Trophoblast cell (in vitro differentiated cells and primary cell): ENCODE measurements at regions not wholly inside any gene's neighbourhood (a gene's known extent, or its start where the extent isn't known, plus 50 kb on each side); places are given as distances from the start of the nearest gene placed in this dataset.
A peak's percentile ranks its signal among the peaks of the same experiment; 100 is the strongest.

Experiments used
- DNase-seq, 2 donors: peaks; one replicate each; pipeline ENCODE4 v3.0.0-alpha.2; 2016
- H2AFZ ChIP-seq: 2 replicates; pipeline ENCODE4 v1.6.1; 2013; ENCODE audit warnings: low read length, moderate library complexity, mild to moderate bottlenecking; ENCODE audit not compliant: insufficient read depth, poor library complexity
- H2AK5ac ChIP-seq: 2 replicates; pipeline ENCODE4 v1.6.1; 2013; ENCODE audit warnings: mild to moderate bottlenecking, low read length
- H2BK120ac ChIP-seq: 2 replicates; pipeline ENCODE4 v1.6.1; 2013; ENCODE audit warnings: low read length, mild to moderate bottlenecking, moderate library complexity; ENCODE audit not compliant: insufficient read depth, poor library complexity
- H2BK12ac ChIP-seq: 2 replicates; pipeline ENCODE4 v1.6.1; 2013; ENCODE audit warnings: mild to moderate bottlenecking, low read length, moderate library complexity
- H2BK5ac ChIP-seq: 2 replicates; pipeline ENCODE4 v1.6.1; 2013; ENCODE audit warnings: low read length, low read depth, moderate library complexity, mild to moderate bottlenecking; ENCODE audit not compliant: poor library complexity
- H3K14ac ChIP-seq: 2 replicates; pipeline ENCODE4 v1.6.1; 2013; ENCODE audit warnings: mild to moderate bottlenecking, low read length
- H3K18ac ChIP-seq: 2 replicates; pipeline ENCODE4 v1.6.1; 2013; ENCODE audit warnings: mild to moderate bottlenecking, low read length
- H3K23ac ChIP-seq: 2 replicates; pipeline ENCODE4 v1.6.1; 2013; ENCODE audit warnings: low read length
- H3K27ac ChIP-seq: 2 replicates; pipeline ENCODE4 v1.5.1; 2013; ENCODE audit warnings: low read depth, mild to moderate bottlenecking, inconsistent platforms, low read length, moderate library complexity
- H3K27me3 ChIP-seq: 2 replicates; pipeline ENCODE4 v1.6.1; 2013; ENCODE audit warnings: inconsistent platforms, mild to moderate bottlenecking, low read length, moderate library complexity; ENCODE audit not compliant: insufficient read depth
- H3K36me3 ChIP-seq, 2 experiments: 1 replicate in 1 of 2; 2 replicates in 1 of 2; pipeline ENCODE4 v1.6.1; 2013; ENCODE audit warnings: low read length in 2 of 2, mild to moderate bottlenecking in 2 of 2, moderate library complexity in 1 of 2; ENCODE audit not compliant: insufficient read depth in 2 of 2, control insufficient read depth in 1 of 2
- H3K4ac ChIP-seq: 2 replicates; pipeline ENCODE4 v1.6.1; 2013; ENCODE audit warnings: low read depth, mild to moderate bottlenecking, low read length, moderate library complexity
- H3K4me1 ChIP-seq, 2 experiments: 1 replicate in 1 of 2; 2 replicates in 1 of 2; pipeline ENCODE4 v1.6.1; 2013; ENCODE audit warnings: low read length in 2 of 2, mild to moderate bottlenecking in 2 of 2, moderate library complexity in 1 of 2; ENCODE audit not compliant: insufficient read depth in 2 of 2, control insufficient read depth in 1 of 2
- H3K4me2 ChIP-seq: 2 replicates; pipeline ENCODE4 v1.6.1; 2013; ENCODE audit warnings: inconsistent platforms, mild to moderate bottlenecking, low read length, moderate library complexity
- H3K4me3 ChIP-seq: 2 replicates; pipeline ENCODE4 v1.5.1; 2013; ENCODE audit warnings: mild to moderate bottlenecking, low read depth, low read length, inconsistent platforms
- H3K79me1 ChIP-seq: one replicate; pipeline ENCODE4 v1.6.1; 2013; ENCODE audit warnings: low read length
- H3K79me2 ChIP-seq: 2 replicates; pipeline ENCODE4 v1.6.1; 2013; ENCODE audit warnings: low read length, mild to moderate bottlenecking; ENCODE audit not compliant: control insufficient read depth, insufficient read depth, poor library complexity
- H3K9ac ChIP-seq: 2 replicates; pipeline ENCODE4 v1.6.1; 2013; ENCODE audit warnings: mild to moderate bottlenecking, low read length
- H3K9me3 ChIP-seq: 2 replicates; pipeline ENCODE4 v1.6.1; 2013; ENCODE audit warnings: low read depth, mild to moderate bottlenecking, control low read depth, inconsistent platforms, low read length; ENCODE audit not compliant: insufficient read depth
- H4K12ac ChIP-seq: 2 replicates; pipeline ENCODE4 v1.6.1; 2013; ENCODE audit warnings: low read depth, mild to moderate bottlenecking, low read length, moderate library complexity
- H4K8ac ChIP-seq: 2 replicates; pipeline ENCODE4 v1.6.1; 2013; ENCODE audit warnings: low read depth, mild to moderate bottlenecking, low read length, moderate library complexity
- H4K91ac ChIP-seq: one replicate; pipeline ENCODE4 v1.6.1; 2013; ENCODE audit warnings: low read depth, mild to moderate bottlenecking, low read length, moderate library complexity
- WGBS: extraction: QIAGEN DNeasy Blood & Tissue Kit; methylation state at CpG from one replicate; pipeline ENCODE4 v1.1.7; 2013; ENCODE audit warnings: missing lambda C conversion rate; ENCODE audit not compliant: insufficient read length, insufficient coverage; ENCODE audit errors: extremely low coverage; 5-methylcytosine and 5-hydroxymethylcytosine counted together

- Histone ChIP-seq H4K8ac (no peak overlapping the region), H2BK12ac (no peak overlapping the region), H3K36me3 (no peaks in the 10 kb centered on the region), H2BK120ac (no peak overlapping the region), H3K27ac (no peak overlapping the region), H3K27me3 (no peaks in the 10 kb centered on the region), H4K12ac (no peak overlapping the region), H3K9me3 (no peaks in the 10 kb centered on the region), H3K23ac (no peak overlapping the region), H3K79me1 (no peaks in the 10 kb centered on the region), H4K91ac (no peak overlapping the region), H3K18ac (no peak overlapping the region), H2AFZ (no peak overlapping the region), H3K9ac (no peak overlapping the region), H3K4me3 (no peak overlapping the region), H3K4me2 (no peak overlapping the region), H3K14ac (no peak overlapping the region), H3K79me2 (no peaks in the 10 kb centered on the region), H2AK5ac (no peak overlapping the region), H3K4me1 (no peaks in the 10 kb centered on the region), H2BK5ac (no peak overlapping the region), H3K4ac (no peak overlapping the region)
- no CpG with 5 or more reads among the region's 3 CpGs for WGBS
- DNase-seq, result peak in 1 of 2 donors; percentile 56
These were observed 586.8 kb upstream of the JAG1 start for GRCh38 chr20:11260611-11261010.

- WGBS, result no CpG with 5 or more reads among the region's 5 CpGs
These were observed 587.8 kb upstream of the JAG1 start for GRCh38 chr20:11261533-11262000.

GRCh38 chr20:11266571-11266970 is 592.8 kb upstream of the JAG1 start:
- no peak overlapping the region for H3K23ac ChIP-seq
- H3K4me3 ChIP-seq, result no peak overlapping the region
- H3K4ac ChIP-seq, result no peak overlapping the region
- H4K91ac ChIP-seq, result no peak overlapping the region
- no peak overlapping the region for H3K27ac ChIP-seq
- H3K36me3 ChIP-seq, result no peaks in the 10 kb centered on the region
- DNase-seq, result no peak
- H3K4me2 ChIP-seq, result no peak overlapping the region
- H2BK12ac ChIP-seq, result peak overlapping the region; percentile 63
- no peaks in the 10 kb centered on the region for H3K9me3 ChIP-seq
- H3K14ac ChIP-seq, result no peak overlapping the region
- H2AK5ac ChIP-seq, result no peak overlapping the region
- H4K12ac ChIP-seq, result no peak overlapping the region
- H3K9ac ChIP-seq, result no peak overlapping the region
- no peak overlapping the region for H4K8ac ChIP-seq
- no CpG with 5 or more reads among the region's 3 CpGs for whole genome bisulfite sequencing
- peaks cover 3% of the 10 kb centered on the region for H3K79me2 ChIP-seq
- H3K18ac ChIP-seq, result no peak overlapping the region
- no peak overlapping the region for H2BK5ac ChIP-seq
- peaks cover 17% of the 10 kb centered on the region for H3K79me1 ChIP-seq
- H2BK120ac ChIP-seq, result no peak overlapping the region
- no peaks in the 10 kb centered on the region for H3K27me3 ChIP-seq
- H3K4me1 ChIP-seq, result peaks cover 14 to 17% of the 10 kb centered on the region in 2 experiments
- no peak overlapping the region for H2AFZ ChIP-seq

More at GRCh38 chr20:11261533-11262000, 587.8 kb upstream of the JAG1 start:
- H3K79me2 ChIP-seq, result no peaks in the 10 kb centered on the region
- H3K23ac ChIP-seq, result no peak overlapping the region
- no peak overlapping the region for H4K12ac ChIP-seq
- no peak overlapping the region for H2BK5ac ChIP-seq
- no peak overlapping the region for H2BK120ac ChIP-seq
- H3K27ac ChIP-seq, result no peak overlapping the region
- no peaks in the 10 kb centered on the region for H3K36me3 ChIP-seq
- no peak overlapping the region for H4K91ac ChIP-seq
- no peak overlapping the region for H4K8ac ChIP-seq
- peak overlapping the region; percentile 5 for H2AK5ac ChIP-seq
- H3K14ac ChIP-seq, result no peak overlapping the region
- H3K4me3 ChIP-seq, result no peak overlapping the region
- H2BK12ac ChIP-seq, result peak overlapping the region; percentile 23
- no peaks in the 10 kb centered on the region for H3K4me1 ChIP-seq
- no peak for DNase-seq
- H3K4me2 ChIP-seq, result no peak overlapping the region
- H3K27me3 ChIP-seq, result no peaks in the 10 kb centered on the region
- no peak overlapping the region for H3K18ac ChIP-seq
- H3K9ac ChIP-seq, result no peak overlapping the region
- H3K9me3 ChIP-seq, result no peaks in the 10 kb centered on the region
- no peak overlapping the region for H3K4ac ChIP-seq
- H3K79me1 ChIP-seq, result peaks cover 3% of the 10 kb centered on the region
- no peak overlapping the region for H2AFZ ChIP-seq

GRCh38 chr20:11267131-11267761 is 593.4 kb upstream of the JAG1 start:
- Histone ChIP-seq H2AK5ac (no peak overlapping the region), H4K8ac (no peak overlapping the region)
- WGBS, result no CpG with 5 or more reads among the region's 5 CpGs

More at GRCh38 chr20:11267131-11267761, 593.4 kb upstream of the JAG1 start:
- peak overlapping the region; percentile 50 for H2BK5ac ChIP-seq
- H4K12ac ChIP-seq, result no peak overlapping the region
- H2BK120ac ChIP-seq, result peak overlapping the region; percentile 64
- peak overlapping the region; percentile 37 for H2AFZ ChIP-seq
- no peak overlapping the region for H3K9ac ChIP-seq
- peak overlapping the region; percentile 56 for H3K27ac ChIP-seq
- H3K4me3 ChIP-seq, result no peak overlapping the region
- H3K4me1 ChIP-seq, result peaks cover 16 to 22% of the 10 kb centered on the region in 2 experiments
- no peaks in the 10 kb centered on the region for H3K36me3 ChIP-seq
- no peak overlapping the region for H3K18ac ChIP-seq
- peak; percentile 46 to 61 for DNase-seq
- H3K9me3 ChIP-seq, result no peaks in the 10 kb centered on the region
- peak overlapping the region; percentile 25 for H2BK12ac ChIP-seq
- H4K91ac ChIP-seq, result no peak overlapping the region
- no peaks in the 10 kb centered on the region for H3K27me3 ChIP-seq
- peaks cover 22% of the 10 kb centered on the region for H3K79me1 ChIP-seq
- no peak overlapping the region for H3K14ac ChIP-seq
- no peak overlapping the region for H3K23ac ChIP-seq
- H3K4me2 ChIP-seq, result peak overlapping the region; percentile 42
- peaks cover 3% of the 10 kb centered on the region for H3K79me2 ChIP-seq
- no peak overlapping the region for H3K4ac ChIP-seq
